NCI-H2196 treated with DMSO at 0.1 percent for 48 hours (cell line): ENCODE measurements at regions not wholly inside any gene's neighbourhood (a gene's known extent, or its start where the extent isn't known, plus 50 kb on each side); places are given as distances from the start of the nearest gene placed in this dataset.
"Not testable (repeated sequence)": the region's sequence is repeated elsewhere in the genome, so short reads cannot be mapped to it uniquely, and the experiment has no call there.

Experiments
- DNase-seq: peaks from one replicate; lab custom pipeline; 2025; ENCODE audit not compliant: unreplicated experiment; lab: John Stamatoyannopoulos, UW

DNA sequence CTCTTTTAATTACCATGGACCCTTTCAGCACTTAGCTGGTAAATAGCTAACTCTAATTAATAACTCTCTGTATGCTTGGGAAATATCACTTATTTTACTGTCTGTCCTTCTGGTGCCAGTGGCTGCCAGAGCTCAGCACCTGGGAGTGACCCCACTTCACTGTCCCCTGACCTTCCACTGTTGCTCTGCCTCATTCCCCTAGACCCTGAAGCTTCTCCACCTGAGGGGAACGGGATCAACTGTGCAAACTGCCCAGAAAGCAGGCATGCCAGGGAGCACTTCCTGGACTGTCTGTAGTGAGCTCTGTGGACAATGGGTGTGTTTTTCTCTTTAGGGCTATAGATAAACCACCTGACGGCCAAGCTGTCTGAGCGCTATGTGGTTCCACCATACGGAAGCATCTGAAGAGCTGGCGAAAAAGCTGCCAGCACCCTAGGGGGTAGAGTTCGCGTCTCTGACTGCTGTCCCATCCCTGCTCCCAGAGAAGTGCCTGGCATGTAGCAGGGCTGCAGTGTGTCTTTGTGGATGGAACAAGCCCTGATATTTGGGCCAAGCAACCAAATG is 106.3 kb upstream of the FOXA2 start:
- no peak for DNase-seq

DNA sequence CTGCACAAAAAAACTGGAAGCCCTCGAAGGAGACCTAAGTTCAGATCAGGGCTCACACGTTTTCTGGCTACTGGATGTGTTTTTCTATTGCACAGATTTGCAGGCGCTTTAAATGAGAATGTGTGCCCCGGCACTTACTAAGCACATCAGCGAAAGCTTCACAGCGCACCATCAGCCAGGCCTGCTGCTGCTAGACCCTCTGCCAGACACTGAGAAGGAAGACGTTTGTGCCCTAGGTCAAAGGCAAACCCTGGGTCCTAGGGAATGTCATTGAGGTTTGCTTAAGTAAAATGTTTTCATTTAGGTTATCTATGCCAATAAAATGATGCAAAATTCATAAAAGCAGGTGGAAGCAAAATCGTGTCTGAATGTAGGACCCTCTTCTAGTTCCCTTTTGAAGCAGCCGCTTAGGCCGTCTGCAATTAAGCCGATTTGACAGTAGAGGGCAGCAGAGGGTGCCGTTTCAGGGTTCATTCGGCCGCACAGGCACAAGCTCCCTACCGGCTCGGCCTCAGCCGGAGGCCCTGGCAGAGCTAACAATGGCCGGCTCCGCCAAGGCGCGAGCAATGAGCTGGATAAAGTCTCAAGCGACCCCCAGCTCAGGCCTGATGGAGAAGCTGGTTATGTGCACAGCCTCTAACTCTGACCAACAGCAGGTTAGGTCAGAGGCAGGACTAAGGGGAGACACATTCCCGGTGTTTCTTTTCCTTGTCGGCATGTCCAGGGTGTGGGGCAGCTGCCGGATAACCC is 107.2 kb upstream of the FOXA2 start:
- peak; percentile 62 for DNase-seq

DNA sequence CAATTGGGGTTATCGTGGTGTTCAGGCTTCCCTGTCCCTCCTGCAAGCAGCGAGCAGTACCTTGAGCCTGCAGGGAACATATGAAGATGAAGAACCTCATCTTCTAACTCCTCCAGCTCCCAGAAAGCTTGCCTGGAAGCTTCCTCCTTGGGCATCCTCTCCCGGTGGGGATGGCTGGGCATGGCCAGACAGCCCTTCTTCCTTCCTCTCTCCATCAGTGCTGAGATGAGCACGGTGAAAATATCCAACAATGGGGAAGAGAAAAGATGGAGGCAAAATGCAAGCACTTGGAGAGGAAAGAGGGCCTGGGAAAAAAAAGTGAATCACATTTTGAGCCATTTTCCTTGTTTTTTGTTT is 107.7 kb upstream of the FOXA2 start:
- DNase-seq = no peak

DNA sequence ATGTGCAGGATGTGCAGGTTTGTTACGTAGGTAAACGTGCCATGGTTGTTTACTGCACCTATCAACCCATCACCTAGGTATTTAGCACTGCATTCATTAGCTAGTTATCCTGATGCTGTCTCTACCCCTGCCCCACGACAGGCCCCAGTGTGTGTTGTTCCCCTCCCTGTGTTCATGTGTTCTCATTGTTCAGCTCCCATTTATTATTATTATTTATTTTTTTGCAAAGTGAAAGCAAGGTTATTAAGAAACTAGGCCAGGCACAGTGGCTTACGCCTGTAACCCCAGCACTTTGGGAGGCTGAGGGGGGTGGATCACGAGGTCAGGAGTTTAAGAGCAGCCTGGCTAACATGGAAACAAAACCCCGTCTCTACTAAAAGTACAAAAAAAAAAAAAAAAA is 108.2 kb upstream of the FOXA2 start:
- not testable (repeated sequence) for DNase-seq

DNA sequence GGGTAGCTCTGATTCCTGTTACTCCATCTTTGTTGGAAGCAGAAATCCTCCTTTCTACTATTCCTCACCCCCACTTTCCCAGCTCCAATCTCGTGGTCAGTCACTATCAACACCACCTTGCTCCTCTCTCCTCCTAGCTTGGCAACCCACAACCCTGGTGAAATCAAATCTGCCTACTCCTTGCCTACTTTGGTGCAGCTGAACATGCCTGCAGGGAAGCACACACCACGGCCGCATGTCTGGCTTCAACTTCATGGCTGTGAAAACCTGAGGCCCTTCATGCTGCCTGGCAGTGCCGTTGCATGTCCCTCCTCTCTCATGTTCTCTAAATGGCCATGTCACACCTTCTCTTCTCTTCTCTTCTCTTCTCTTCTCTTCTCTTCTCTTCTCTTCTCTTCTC is 112.4 kb upstream of the FOXA2 start:
- DNase-seq = no peak

DNA sequence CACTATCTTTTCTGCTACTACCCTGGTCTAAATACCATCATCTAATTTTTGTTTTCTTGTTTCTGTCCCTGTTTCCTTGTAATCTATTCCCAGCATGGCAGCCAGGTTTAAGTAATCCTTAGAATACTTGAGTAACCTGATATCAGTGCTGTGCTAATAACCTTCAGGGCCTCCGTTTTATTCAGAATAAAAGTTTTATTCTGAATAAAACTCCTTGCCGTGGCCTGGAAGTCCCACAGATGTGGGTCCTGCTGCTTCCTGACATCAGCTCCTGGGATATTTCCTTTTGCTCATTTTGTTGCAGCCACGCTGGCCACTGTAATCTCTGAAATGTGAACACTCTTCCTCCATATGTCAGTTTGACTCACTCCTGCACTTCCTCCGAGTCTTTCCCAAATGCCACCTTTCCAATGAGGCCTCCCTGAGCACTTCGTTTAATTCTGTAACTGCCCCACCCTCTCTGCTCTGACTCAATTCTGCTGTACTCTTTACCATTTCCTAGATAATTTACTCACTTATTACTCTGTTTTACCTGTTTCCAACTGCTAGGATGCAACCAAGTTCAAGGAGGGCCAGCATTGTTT is 114.0 kb upstream of the FOXA2 start:
- DNase-seq = no peak

DNA sequence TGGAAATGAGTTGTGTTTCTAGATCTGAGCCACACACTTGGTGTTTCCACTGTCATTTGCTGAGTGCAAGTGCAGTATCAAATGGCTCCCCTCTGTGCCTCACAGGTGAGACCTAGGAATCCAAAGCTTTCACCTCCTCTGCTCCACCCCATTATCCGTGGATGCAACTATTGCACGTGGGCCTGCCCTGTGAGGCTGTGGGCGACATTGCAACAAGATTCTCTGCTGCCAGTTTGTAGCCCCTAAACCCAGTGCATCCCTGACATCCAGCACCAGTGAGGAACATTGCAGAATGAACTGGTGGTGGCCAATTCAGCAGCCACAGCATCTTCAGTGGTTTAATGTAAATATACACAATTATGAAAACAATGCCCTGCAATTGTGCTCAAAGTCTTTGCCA is 115.0 kb upstream of the FOXA2 start:
- DNase-seq = no peak

DNA sequence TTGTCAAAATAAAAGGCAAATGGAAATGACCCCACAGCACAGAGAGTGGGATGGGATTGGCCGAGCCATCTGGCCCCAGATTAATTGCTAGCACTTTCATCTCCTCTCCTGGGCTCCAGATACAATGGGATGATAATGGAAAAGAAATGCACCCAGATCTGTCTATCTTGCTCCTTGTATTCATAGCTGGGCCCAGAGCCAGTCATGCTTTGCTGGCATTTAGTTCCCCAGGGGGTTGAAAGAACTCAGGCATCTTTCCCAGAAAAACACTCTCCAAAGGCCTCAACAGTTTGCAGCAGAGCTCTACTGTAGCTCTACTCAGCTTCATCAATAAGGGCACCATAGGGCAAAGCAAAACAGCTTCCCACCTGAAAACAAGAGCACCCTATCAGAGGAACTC is 116.0 kb upstream of the FOXA2 start:
- DNase-seq = no peak

DNA sequence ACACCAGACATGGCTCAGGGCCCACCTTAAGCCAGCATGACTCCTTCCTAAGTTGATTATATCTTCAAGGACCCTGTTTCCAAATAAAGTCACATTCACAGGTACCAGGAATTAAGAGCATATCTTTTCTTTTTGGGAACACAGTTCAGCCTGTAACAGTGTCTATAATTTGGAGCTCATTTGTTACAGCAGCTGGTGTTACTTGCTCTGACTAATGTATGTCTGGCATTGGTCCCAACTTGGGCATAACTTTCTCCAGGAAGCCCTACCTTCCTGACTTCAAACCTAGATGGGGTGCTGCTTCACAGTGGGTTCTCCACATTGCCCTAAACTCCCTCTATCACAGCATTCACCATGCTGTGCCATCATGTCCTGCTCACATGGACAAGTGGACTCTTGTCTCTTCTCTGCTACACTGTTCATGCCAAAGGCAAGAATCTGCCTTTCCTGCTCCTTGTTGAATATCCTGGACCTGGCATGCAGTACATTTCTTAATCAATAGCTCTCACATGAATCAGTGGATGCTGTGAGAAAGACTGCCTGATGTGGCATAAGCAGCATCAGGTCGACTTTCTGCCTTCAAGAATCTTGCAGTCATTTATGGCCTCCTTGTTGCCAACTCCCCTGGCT is 117.4 kb upstream of the FOXA2 start:
- no peak for DNase-seq

DNA sequence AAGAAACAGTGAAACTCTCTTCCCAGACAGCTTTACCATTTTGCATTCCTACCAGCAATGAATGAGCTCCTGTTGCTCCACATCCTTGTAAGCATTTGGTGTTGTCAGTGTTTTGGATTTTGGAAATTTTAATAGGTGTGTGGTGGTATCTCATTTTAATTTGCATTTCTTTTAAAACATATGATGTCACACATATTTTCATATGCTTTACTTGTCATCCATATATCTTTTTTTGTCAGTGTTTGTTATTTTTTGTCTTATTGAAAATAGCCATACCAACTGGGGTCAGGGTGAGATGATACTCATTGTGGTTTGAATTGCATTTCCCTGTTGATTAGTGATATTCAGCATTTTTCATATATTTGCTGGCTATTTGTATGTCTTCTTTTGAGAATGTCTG is 119.5 kb upstream of the FOXA2 start:
- DNase-seq = no peak

DNA sequence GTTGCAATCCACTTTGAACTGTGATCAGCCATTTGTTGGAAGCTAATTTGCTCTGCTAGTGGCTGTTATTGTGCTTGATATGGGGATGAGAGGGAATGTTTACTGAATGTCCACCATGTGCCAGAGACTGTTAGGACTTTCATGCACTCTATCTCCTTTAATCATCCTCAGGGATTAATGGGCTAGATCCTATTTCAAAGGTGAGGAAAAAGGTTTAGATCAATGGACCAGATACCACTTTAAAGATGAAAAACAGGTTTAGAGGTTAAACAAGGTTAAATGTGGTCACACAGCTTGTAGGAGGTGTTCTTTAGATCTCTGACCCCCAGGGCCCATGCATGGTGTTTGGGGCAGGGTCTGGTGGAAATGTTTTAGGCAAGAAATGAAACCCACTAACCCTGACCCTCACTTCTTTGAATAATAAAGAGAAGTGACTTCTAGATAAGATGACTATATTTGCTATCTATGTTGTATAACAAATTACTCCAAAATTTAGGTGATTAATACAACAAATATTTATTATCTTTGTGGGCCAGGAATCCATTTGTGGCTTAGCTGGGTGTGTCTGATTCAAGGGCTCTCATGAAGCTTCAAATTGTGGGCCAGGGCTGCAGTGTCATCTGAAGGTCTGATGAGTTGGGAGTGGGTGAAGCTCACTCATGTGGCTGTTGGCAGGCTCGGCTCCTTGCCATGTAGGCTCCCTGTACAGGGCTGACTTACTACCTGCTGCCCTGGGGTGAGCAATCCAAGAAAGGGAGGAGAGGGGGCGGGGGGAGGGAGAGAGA is 127.8 kb upstream of the FOXA2 start:
- no peak for DNase-seq

DNA sequence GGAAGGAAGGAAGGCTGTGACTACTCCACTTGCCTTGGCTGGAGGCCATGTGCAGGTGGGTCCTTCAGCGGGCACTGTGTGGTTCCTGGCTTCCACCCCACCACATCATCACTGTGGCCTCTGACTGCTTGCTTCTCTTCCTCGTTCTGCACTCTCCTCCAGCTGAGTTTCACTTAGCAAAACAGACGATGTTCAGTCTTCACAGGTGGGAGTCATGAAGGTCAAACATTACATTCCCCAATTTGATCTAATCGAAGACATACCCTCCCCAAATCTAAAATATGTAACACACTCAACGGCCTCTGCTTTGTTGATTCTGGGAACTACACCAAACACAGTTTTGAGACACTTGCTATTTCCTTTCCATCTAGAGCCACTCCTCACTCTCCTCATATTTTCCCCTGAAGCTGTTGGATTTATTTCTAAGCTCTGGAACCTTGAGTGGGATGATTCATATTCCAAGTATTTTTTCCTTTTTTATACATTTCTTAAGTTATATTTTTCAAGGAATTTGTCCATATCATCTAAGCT is 132.5 kb upstream of the FOXA2 start:
- no peak for DNase-seq

DNA sequence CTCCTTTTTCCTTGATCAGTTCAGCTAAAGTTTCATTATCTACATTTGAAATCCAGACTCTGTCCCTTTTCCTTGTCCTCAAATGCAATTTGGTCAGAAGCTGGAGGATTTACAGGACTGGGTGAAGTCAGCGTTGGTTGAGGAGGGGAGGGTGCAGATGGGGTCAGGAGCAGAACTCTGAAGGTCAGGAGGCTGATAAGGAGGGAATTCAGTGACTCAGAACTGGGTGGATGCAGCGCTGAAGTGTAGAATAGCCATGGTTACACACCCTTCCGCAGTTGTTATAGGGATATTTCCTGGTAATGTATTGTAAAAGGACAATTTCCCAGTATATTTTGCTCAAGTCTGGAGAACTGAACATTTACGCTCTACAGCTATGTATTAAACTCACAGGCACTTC is 133.1 kb upstream of the FOXA2 start:
- DNase-seq = no peak

DNA sequence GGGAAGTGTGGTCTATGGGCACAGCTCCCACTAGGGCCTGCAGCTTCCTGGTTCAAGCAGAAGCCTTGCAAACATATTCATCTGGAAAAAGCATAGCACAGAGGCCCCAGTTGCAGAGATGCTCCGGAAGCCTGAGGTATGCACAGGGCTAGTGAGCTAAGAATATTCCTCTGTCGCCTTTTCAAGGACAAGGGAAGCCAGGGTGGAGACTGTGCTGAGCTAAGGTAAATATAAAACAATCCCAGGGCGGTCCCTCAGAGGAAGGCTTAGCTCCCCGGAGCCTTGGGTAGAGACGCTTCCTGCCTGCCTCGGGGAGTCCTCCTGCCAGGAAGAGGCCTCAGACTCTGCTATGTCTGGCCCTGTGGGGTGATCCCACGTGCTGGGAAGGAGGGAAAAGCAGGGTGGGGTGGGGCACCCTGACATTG is 134.8 kb upstream of the FOXA2 start:
- DNase-seq = no peak

DNA sequence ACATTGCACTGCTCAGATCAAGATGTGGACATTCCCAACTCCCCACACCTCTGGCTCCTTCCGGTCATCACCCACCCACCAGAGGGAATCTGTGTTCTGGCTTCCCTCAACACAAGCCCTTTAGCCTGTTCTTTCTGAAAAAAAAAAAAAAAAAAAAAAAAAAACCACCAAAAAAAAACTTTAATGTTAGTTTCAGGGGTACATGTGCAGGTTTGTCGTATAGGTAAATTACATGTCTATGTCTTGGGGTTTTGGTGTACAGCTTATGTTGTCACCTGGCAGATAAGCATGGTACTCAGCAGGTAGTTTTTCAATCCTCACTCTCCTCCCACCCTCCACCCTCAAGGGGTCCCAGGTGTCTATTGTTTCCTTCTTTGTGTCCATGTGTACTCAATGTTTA is 135.8 kb upstream of the FOXA2 start:
- no peak for DNase-seq

DNA sequence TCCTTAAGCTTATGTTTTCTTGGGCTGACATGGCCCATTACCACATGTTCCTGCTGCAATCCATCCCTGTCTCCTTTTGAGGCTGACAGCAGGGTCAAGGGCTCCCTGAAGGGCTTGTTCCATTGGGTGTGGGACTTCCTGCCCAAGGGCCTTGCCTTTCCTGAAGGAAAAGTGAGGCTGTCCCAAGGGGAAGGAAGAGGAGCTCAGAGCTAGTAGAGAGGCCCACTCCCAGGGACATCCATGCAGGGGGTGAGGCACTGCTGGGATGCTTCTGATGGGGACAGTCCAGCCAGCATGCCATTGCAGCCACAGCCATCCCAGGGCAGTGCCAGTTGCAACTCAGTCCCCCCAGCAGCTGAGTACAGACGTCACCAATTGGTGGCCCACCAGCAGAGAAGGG is 138.4 kb upstream of the FOXA2 start:
- DNase-seq = no peak

DNA sequence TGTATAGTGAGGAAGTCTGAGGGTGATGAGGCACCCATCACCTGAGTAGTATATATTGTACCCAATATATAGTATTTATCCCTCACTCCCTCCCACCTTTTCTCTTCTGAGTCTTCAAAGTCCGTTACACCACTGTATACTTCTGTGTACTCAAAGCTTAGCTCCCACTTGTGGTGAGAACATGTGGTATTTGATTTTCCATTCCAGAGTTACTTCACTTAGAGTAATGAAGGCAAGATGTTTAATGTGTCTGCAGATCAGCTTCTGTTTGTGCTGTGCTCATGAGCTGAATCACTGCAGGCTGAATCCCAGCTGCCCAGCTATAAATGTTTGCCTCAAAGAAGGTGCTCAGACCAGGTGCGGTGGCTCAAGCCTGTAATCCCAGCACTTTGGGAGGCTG is 139.3 kb upstream of the FOXA2 start:
- no peak for DNase-seq

DNA sequence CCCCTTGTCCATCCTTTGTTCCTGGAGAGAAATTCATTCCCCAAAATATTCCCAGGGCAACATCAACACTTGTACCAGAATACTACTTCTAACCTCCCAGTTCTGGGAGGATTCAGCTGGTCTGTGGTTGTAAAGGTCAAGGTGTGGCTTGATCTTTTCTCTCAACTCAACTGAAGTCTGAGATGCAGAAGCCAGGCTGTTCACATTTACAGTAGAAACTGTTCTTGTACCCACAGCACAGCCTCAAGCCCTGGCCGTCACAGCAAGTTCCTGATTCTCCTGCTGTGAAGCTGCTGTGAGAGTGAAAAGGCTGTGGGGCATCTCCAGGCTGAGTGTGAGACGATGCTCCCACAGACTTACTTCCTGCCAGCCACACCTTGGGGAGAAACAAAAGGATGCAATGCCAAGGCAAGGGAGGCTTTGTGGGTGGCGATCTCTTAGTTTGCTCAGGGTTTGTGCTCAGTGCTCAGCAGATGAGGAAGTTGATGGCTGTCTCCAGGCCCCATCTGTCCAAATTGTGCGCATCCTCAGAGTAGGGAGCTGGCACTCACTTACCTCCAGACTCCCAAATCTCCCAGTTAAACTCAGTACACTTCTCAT is 143.9 kb upstream of the FOXA2 start:
- no peak for DNase-seq

DNA sequence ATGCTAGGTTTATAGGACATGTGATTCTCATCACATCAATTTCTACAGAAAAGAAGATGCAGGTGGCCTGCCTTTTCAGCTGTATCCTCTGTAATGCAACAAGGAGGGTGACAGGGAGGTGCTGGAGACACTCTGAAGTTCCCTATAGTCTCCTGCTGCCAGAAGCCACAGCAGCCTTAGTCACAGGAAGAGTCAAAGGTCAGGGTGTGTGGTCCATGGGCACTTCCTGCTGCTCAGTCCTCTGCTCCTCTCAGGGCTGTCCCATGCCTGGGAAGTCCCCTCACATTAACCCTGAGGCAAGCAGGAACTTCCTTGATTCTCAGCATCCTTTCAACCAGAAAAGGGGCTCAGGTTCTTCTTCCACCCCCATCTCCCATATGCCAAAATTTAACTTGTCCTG is 144.8 kb upstream of the FOXA2 start:
- no peak for DNase-seq

DNA sequence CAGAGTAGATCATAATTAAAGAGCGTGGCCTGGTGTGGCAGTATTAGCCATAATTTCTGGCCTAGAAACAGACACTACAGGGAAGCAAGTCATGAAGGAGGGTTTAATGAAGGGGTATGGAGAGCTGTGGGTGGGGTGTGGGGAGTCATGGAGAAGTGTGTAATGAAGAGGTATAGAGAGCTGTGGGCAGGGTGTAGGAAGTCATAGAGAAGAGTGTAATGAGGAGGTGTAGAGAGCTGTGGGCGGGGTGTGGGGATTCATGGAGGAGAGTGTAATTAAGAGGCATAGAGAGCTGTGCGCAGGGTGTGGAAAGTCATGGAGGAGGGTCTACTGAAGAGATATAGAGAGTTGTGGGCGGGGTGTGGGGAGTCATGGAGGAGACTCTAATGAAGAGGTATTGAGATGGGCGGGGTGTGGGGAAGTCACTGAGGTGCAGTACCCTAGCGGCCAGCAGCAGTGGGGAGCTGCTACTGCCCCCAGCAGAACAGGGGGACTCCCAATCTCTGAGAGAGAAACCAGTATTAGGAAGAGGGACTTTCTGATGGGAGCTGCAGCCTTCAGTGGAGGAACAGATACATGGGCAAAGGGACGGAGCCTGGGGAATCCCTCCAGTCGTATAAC is 145.4 kb upstream of the FOXA2 start:
- DNase-seq = no peak

DNA sequence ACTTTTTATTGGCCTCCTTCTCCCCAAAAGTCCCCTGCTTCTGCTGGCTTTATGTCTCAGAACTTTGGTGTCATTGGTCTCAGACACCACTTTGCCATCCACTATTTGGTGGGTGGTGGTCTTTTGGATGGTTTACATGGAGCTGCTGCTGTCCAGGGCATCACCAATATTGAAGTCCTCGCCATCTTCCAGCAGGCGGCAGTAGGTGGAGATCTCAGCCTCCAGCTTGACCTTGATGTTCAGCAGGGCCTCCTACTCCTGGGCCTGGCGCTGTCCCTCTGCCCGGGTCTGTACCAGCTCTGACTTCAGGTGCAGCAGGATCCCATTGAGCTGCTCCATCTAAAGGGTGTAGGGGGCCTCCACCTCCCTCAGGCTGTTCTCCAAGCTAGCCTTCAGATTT is 148.4 kb upstream of the FOXA2 start:
- DNase-seq = no peak
